Erythroblast (primary cell): ENCODE measurements at regions not wholly inside any gene's neighbourhood (a gene's known extent, or its start where the extent isn't known, plus 50 kb on each side); places are given as distances from the start of the nearest gene placed in this dataset.

Experiments used
- GATA1 ChIP-seq: IDR thresholded peaks from 2 replicates; pipeline ENCODE4 v1.6.1; 2011; ENCODE audit warnings: low read depth, mild to moderate bottlenecking, control low read depth, low read length, moderate library complexity
- POLR2A ChIP-seq: IDR thresholded peaks from 2 replicates; pipeline ENCODE4 v1.6.1; 2011; ENCODE audit warnings: mild to moderate bottlenecking, low read length

DNA sequence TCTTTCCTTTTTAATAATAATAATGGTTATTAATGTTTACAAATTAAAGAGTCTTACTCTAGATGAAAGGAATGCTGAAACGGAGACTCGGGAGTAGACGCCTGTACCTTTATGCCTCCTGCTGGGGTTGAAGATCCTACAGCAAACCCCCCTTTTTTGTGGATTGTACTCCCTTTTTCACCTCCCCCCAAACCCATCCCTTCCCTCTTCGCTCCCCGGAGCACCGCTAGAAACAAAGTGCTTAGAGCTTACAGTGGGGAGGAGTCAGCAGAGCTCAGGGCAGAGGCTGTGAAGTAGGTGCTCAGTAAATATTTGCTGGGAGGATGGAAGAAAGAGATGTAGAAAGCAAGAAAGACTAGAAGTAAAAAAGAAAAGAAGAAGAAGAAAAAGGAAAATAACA lies 169.7 kb downstream of the NXPE2 start:
- TF ChIP-seq POLR2A (no peak), GATA1 (no peak)
